Left lung (tissue), 4 donors: ENCODE measurements at regions not wholly inside any gene's neighbourhood (a gene's known extent, or its start where the extent isn't known, plus 50 kb on each side); places are given as distances from the start of the nearest gene placed in this dataset.

Source experiments
- ATAC-seq: fragments of 200-7000 bp; cut with Tn5 transposase; one replicate; pipeline ENCODE4 v1.9.1; 2020; ENCODE audit warnings: moderate library complexity
- DNase-seq, 4 donors: peaks; one replicate each; pipeline ENCODE4 v3.0.0-alpha.2; 2013 to 2020
- H3K27ac ChIP-seq, 2 donors: fragments of 200-600 bp; sonication (generic) in 1 of 2; one replicate each; pipeline versions ENCODE4 v1.5.0 to v1.8.0; 2020 to 2021
- H3K27me3 ChIP-seq, 2 donors: fragments of 200-600 bp; sonication (generic) in 1 of 2; one replicate each; pipeline versions ENCODE4 v1.5.0 to v1.8.0; 2020 to 2021
- H3K36me3 ChIP-seq, 2 donors: fragments of 200-600 bp; sonication (generic) in 1 of 2; one replicate each; pipeline versions ENCODE4 v1.5.0 to v1.8.0; 2020 to 2021
- H3K4me1 ChIP-seq, 2 donors: fragments of 200-600 bp; one replicate each; pipeline ENCODE4 v1.8.0; 2021
- H3K4me3 ChIP-seq, 2 donors: fragments of 200-600 bp; sonication (generic) in 1 of 2; one replicate each; pipeline versions ENCODE4 v1.5.0 to v1.8.0; 2020 to 2021; ENCODE audit warnings: mild to moderate bottlenecking in 1 of 2
- H3K9me3 ChIP-seq, 2 donors: fragments of 200-600 bp; sonication (generic) in 1 of 2; one replicate each; pipeline versions ENCODE4 v1.5.0 to v1.8.0; 2020 to 2021
- CTCF ChIP-seq, 2 donors: fragments of 200-600 bp; sonication (generic) in 1 of 2; IDR thresholded peaks; one replicate each; pipeline versions ENCODE4 v1.5.0 to v1.8.0; 2021; ENCODE audit warnings: antibody characterized with exemption in 2 of 2
- intact Hi-C, 2 donors: fragments of 100-400 bp; cut with DNase I; formaldehyde crosslinking; loops; one replicate each; pipeline versions ENCODE4 v1.11.2 to v1.14.2; 2022
- donor health status: DM: no; HTN: yes; CAD: no.
- donor health status: DM: no; HTN: no; CAD: no.

DNA sequence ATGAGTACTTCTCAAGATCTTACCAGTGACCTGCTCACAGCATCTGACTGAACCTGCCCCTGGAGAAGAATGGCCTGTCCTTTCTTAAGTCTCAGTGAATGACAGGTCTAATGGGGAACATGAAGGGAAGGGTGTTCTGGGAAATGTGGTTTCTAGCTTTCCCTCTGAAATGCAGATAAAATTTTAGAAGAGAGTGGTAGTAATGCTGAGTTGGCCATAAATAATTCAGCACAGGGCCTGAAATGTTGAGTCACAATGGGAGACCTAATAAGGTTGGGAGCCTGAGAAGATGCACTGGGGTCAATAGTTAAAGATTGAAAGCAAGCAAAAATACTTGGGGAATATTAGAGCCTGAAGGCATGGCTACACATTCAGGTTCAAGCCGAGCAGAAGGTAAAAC is 214.9 kb upstream of the ARHGAP24 start:
- H3K4me1 ChIP-seq = no peaks in the 10 kb centered on the region
- no peaks in the 10 kb centered on the region for H3K36me3 ChIP-seq
- no peak for ATAC-seq
- intact Hi-C loops = no loop called here
- H3K27ac ChIP-seq = no peak overlapping the region
- DNase-seq = no peak
- no peak for TF ChIP-seq CTCF (IDR thresholded peaks at IDR 0.05)
- H3K4me3 ChIP-seq = no peak overlapping the region
- H3K27me3 ChIP-seq = no peaks in the 10 kb centered on the region
- H3K9me3 ChIP-seq = peaks cover 0 to 3% of the 10 kb centered on the region in 2 donors

DNA sequence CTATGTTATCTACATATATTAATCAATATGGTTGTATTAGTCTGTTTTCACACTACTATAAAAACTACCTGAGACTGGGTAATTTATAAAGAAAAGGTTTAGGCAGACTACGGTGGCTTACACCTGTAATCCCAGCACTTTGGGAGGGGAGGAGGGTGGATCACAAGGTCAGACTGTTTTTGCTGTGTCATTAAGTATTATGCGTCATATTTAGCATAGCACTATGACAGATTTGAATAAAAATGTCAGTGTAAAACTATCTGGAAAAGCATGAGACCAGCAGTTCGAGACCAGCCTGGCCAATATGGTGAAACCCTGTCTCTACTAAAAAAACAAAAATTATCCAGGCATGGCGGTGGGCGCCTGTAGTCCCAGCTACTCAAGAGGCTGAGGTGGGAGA is 209.7 kb upstream of the ARHGAP24 start:
- no peak overlapping the region for H3K4me3 ChIP-seq
- no peak overlapping the region for H3K27ac ChIP-seq
- no peaks in the 10 kb centered on the region for H3K27me3 ChIP-seq
- H3K9me3 ChIP-seq = no peaks in the 10 kb centered on the region
- no peak for ATAC-seq
- H3K4me1 ChIP-seq = no peaks in the 10 kb centered on the region
- DNase-seq = no peak
- H3K36me3 ChIP-seq = no peaks in the 10 kb centered on the region
- no peak for TF ChIP-seq CTCF (IDR thresholded peaks at IDR 0.05)
- intact Hi-C loops = no loop called here

GRCh38 chr4:85268188-85268587 is 206.8 kb upstream of the ARHGAP24 start:
- DNase-seq = no peak
- intact Hi-C loops = no loop called here
- Histone ChIP-seq H3K9me3 (peaks cover 0 to 4% of the 10 kb centered on the region in 2 donors), H3K27me3 (no peaks in the 10 kb centered on the region), H3K27ac (no peak overlapping the region), H3K36me3 (no peaks in the 10 kb centered on the region), H3K4me3 (no peak overlapping the region), H3K4me1 (no peaks in the 10 kb centered on the region)
- ATAC-seq = no peak
- TF ChIP-seq CTCF (IDR thresholded peaks at IDR 0.05) = no peak

DNA sequence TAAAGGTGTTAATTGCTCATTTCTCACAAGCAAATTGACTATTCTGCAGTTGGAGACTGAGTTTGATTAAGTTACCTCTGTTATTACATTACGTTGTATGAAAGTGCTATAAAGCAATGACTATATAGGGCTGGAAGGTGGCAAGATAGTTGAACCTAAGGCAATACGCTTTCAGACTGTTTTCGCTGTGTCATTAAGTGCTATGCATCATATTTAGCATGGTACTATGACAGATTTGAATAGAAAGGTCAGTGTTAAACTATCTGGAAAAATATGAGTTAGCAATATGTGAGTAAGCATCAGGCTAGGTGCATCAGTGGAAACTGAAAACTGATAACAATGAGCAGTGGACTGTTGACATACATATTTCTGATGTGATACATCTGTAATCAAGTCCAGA is 206.0 kb upstream of the ARHGAP24 start:
- H3K9me3 ChIP-seq = peaks cover 0 to 12% of the 10 kb centered on the region in 2 donors
- no peaks in the 10 kb centered on the region for H3K27me3 ChIP-seq
- no peak overlapping the region for H3K27ac ChIP-seq
- H3K36me3 ChIP-seq = no peaks in the 10 kb centered on the region
- H3K4me1 ChIP-seq = no peaks in the 10 kb centered on the region
- DNase-seq (no peak), ATAC-seq (no peak)
- no peak overlapping the region for H3K4me3 ChIP-seq
- intact Hi-C loops = no loop called here
- no peak for TF ChIP-seq CTCF (IDR thresholded peaks at IDR 0.05)

- H3K9me3 ChIP-seq = peaks cover 0 to 17% of the 10 kb centered on the region in 2 donors
- intact Hi-C loops = no loop called here
- no peak overlapping the region for H3K27ac ChIP-seq
- no peaks in the 10 kb centered on the region for H3K27me3 ChIP-seq
- no peak overlapping the region for H3K4me3 ChIP-seq
- no peak for TF ChIP-seq CTCF (IDR thresholded peaks at IDR 0.05)
- no peaks in the 10 kb centered on the region for H3K36me3 ChIP-seq
- ATAC-seq (no peak), DNase-seq (no peak)
- no peaks in the 10 kb centered on the region for H3K4me1 ChIP-seq
Observed at GRCh38 chr4:85274955-85275354, 200.0 kb upstream of the ARHGAP24 start.
